ENCODE measurements at regions not wholly inside any gene's neighbourhood (a gene's known extent, or its start where the extent isn't known, plus 50 kb on each side); places are given as distances from the start of the nearest gene placed in this dataset.

GRCh38 chr1:4093856-4094565, 193.9 kb upstream of the C1orf174 start:
- DNase-seq (no peak), ATAC-seq (no peak)
- intact Hi-C loops (cut with DNase I, micrococcal nuclease) = no loop called here

GRCh38 chr1:4095433-4095971, 195.4 kb upstream of the C1orf174 start:
- intact Hi-C loops (cut with DNase I, micrococcal nuclease) = no loop called here
- DNase-seq = no peak
- ATAC-seq = no peak

GRCh38 chr1:4101459-4102161, 201.5 kb upstream of the C1orf174 start:
- intact Hi-C loops (cut with DNase I, micrococcal nuclease) = no loop called here
- ATAC-seq = no peak
- DNase-seq = no peak

- DNase-seq (no peak), ATAC-seq (no peak)
- intact Hi-C loops (cut with DNase I, micrococcal nuclease) = no loop called here
These were observed 205.3 kb upstream of the C1orf174 start for GRCh38 chr1:4105300-4105880.

- intact Hi-C loops (cut with DNase I, micrococcal nuclease) = no loop called here
- DNase-seq = no peak
These were observed 206.7 kb upstream of the C1orf174 start for GRCh38 chr1:4106731-4107130.

GRCh38 chr1:4107291-4107690, 207.2 kb upstream of the C1orf174 start:
- intact Hi-C loops (cut with DNase I, micrococcal nuclease) = no loop called here
- DNase-seq = no peak
- no peak for ATAC-seq

More at GRCh38 chr1:4106731-4107130, 206.7 kb upstream of the C1orf174 start:
- no peak for ATAC-seq

GRCh38 chr1:4108331-4108730, 208.3 kb upstream of the C1orf174 start:
- no peak for ATAC-seq
- DNase-seq = no peak
- intact Hi-C loops (cut with DNase I, micrococcal nuclease) = no loop called here

GRCh38 chr1:4108758-4109627, 208.9 kb upstream of the C1orf174 start:
- DNase-seq (no peak), ATAC-seq (no peak)
- intact Hi-C loops (cut with DNase I, micrococcal nuclease) = no loop called here

- no peak for DNase-seq
These were observed 209.5 kb upstream of the C1orf174 start for GRCh38 chr1:4109628-4109940.

GRCh38 chr1:4110888-4111287, 210.8 kb upstream of the C1orf174 start:
- DNase-seq (no peak), ATAC-seq (no peak)
- intact Hi-C loops (cut with DNase I, micrococcal nuclease) = no loop called here

More at GRCh38 chr1:4109628-4109940, 209.5 kb upstream of the C1orf174 start:
- intact Hi-C loops (cut with DNase I, micrococcal nuclease) = no loop called here
- no peak for ATAC-seq

- ATAC-seq = no peak
- intact Hi-C loops (cut with DNase I, micrococcal nuclease) = no loop called here
- DNase-seq = no peak
These were observed 213.8 kb upstream of the C1orf174 start for GRCh38 chr1:4113897-4114296.

GRCh38 chr1:4115191-4115900, 215.3 kb upstream of the C1orf174 start:
- DNase-seq (no peak), ATAC-seq (no peak)
- intact Hi-C loops (cut with DNase I, micrococcal nuclease) = no loop called here

GRCh38 chr1:4117196-4117595, 217.1 kb upstream of the C1orf174 start:
- DNase-seq = no peak
- intact Hi-C loops (cut with DNase I, micrococcal nuclease) = no loop called here
- no peak for ATAC-seq

GRCh38 chr1:4118746-4119515, 218.9 kb upstream of the C1orf174 start:
- ATAC-seq = no peak
- DNase-seq = no peak
- intact Hi-C loops (cut with DNase I, micrococcal nuclease) = no loop called here

GRCh38 chr1:4119516-4120220, 219.6 kb upstream of the C1orf174 start:
- no peak for ATAC-seq
- DNase-seq = no peak

GRCh38 chr1:4120557-4121292, 220.7 kb upstream of the C1orf174 start:
- intact Hi-C loops (cut with DNase I, micrococcal nuclease) = no loop called here
- no peak for ATAC-seq
- no peak for DNase-seq

More at GRCh38 chr1:4119516-4120220, 219.6 kb upstream of the C1orf174 start:
- intact Hi-C loops (cut with DNase I, micrococcal nuclease) = no loop called here

- intact Hi-C loops (cut with DNase I, micrococcal nuclease) = no loop called here
- DNase-seq (no peak), ATAC-seq (no peak)
These were observed 221.2 kb upstream of the C1orf174 start for GRCh38 chr1:4121293-4121684.
